Erythroblast (primary cell): ENCODE measurements at regions not wholly inside any gene's neighbourhood (a gene's known extent, or its start where the extent isn't known, plus 50 kb on each side); places are given as distances from the start of the nearest gene placed in this dataset.

Experiments
- GATA1 ChIP-seq: IDR thresholded peaks from 2 replicates; pipeline ENCODE4 v1.6.1; 2011; ENCODE audit warnings: low read depth, mild to moderate bottlenecking, control low read depth, low read length, moderate library complexity
- POLR2A ChIP-seq: IDR thresholded peaks from 2 replicates; pipeline ENCODE4 v1.6.1; 2011; ENCODE audit warnings: mild to moderate bottlenecking, low read length

- TF ChIP-seq POLR2A (no peak), GATA1 (no peak)
Measured at GRCh38 chr21:25412100-25412499, 195.2 kb downstream of the MRPL39 start.
